HL-60 (cell line): ENCODE measurements at regions not wholly inside any gene's neighbourhood (a gene's known extent, or its start where the extent isn't known, plus 50 kb on each side); places are given as distances from the start of the nearest gene placed in this dataset.
A peak's percentile ranks its signal among the peaks of the same experiment; 100 is the strongest.

Experiments
- GABPA ChIP-seq: IDR thresholded peaks from 2 replicates; pipeline ENCODE4 v1.6.1; 2012; ENCODE audit warnings: low read depth
- POLR2AphosphoS5 ChIP-seq: IDR thresholded peaks from 2 replicates; pipeline ENCODE4 v1.6.1; 2012; ENCODE audit warnings: low read depth
- SPI1 ChIP-seq: IDR thresholded peaks from 2 replicates; pipeline ENCODE4 v1.6.1; 2012; ENCODE audit warnings: low read depth, mild to moderate bottlenecking, borderline replicate concordance
- TF ChIP-seq, protein P1 (sequence below): IDR thresholded peaks from one replicate; pipeline ENCODE4 v1.5.1; 2011; ENCODE audit warnings: low read length, control low read depth, inconsistent platforms; ENCODE audit not compliant: insufficient read depth
- TF ChIP-seq, protein P2 (sequence below): IDR thresholded peaks from 2 replicates; pipeline ENCODE4 v1.6.1; 2012; ENCODE audit warnings: low read depth; ENCODE audit not compliant: insufficient replicate concordance

DNA sequence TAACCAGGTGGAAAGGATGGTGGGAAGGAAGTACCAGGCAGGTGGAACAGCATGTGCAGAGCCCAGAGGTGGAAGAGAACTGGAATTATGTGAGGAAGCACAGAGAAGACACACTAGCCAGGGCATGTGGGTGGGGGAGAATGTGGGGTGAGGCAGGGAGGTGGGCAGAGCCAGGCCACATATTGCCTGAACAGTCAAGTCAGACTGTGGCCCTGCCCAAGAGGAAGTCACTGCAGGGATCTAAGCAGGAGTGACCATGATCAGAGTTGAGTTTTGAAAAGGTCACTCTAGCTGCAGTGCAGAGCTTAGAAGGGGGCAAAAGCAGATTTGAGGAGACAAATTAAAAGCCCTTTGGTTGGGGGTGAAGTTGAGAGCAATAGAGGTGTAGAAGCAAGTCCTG, 114.0 kb upstream of the SLC38A2 start:
- TF ChIP-seq, protein P1, sequence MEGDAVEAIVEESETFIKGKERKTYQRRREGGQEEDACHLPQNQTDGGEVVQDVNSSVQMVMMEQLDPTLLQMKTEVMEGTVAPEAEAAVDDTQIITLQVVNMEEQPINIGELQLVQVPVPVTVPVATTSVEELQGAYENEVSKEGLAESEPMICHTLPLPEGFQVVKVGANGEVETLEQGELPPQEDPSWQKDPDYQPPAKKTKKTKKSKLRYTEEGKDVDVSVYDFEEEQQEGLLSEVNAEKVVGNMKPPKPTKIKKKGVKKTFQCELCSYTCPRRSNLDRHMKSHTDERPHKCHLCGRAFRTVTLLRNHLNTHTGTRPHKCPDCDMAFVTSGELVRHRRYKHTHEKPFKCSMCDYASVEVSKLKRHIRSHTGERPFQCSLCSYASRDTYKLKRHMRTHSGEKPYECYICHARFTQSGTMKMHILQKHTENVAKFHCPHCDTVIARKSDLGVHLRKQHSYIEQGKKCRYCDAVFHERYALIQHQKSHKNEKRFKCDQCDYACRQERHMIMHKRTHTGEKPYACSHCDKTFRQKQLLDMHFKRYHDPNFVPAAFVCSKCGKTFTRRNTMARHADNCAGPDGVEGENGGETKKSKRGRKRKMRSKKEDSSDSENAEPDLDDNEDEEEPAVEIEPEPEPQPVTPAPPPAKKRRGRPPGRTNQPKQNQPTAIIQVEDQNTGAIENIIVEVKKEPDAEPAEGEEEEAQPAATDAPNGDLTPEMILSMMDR: no peak
- TF ChIP-seq POLR2AphosphoS5 (no peak), GABPA (no peak), SPI1 (peak; percentile 26; the same call in 1 of the 2 replicates)
- TF ChIP-seq, protein P2, sequence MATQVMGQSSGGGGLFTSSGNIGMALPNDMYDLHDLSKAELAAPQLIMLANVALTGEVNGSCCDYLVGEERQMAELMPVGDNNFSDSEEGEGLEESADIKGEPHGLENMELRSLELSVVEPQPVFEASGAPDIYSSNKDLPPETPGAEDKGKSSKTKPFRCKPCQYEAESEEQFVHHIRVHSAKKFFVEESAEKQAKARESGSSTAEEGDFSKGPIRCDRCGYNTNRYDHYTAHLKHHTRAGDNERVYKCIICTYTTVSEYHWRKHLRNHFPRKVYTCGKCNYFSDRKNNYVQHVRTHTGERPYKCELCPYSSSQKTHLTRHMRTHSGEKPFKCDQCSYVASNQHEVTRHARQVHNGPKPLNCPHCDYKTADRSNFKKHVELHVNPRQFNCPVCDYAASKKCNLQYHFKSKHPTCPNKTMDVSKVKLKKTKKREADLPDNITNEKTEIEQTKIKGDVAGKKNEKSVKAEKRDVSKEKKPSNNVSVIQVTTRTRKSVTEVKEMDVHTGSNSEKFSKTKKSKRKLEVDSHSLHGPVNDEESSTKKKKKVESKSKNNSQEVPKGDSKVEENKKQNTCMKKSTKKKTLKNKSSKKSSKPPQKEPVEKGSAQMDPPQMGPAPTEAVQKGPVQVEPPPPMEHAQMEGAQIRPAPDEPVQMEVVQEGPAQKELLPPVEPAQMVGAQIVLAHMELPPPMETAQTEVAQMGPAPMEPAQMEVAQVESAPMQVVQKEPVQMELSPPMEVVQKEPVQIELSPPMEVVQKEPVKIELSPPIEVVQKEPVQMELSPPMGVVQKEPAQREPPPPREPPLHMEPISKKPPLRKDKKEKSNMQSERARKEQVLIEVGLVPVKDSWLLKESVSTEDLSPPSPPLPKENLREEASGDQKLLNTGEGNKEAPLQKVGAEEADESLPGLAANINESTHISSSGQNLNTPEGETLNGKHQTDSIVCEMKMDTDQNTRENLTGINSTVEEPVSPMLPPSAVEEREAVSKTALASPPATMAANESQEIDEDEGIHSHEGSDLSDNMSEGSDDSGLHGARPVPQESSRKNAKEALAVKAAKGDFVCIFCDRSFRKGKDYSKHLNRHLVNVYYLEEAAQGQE: no peak
